CD14-positive monocyte (primary cell): ENCODE measurements at regions not wholly inside any gene's neighbourhood (a gene's known extent, or its start where the extent isn't known, plus 50 kb on each side); places are given as distances from the start of the nearest gene placed in this dataset.
A peak's percentile ranks its signal among the peaks of the same experiment; 100 is the strongest.

Experiments used
- DNase-seq, 3 donors: peaks; one replicate each; pipeline ENCODE4 v3.0.0-alpha.2; 2011 to 2022
- H2AFZ ChIP-seq: 2 replicates; pipeline ENCODE4 v1.6.0; 2012; ENCODE audit warnings: mild to moderate bottlenecking, low read depth, low read length, inconsistent platforms; ENCODE audit not compliant: insufficient read depth, poor library complexity, severe bottlenecking
- H3K27ac ChIP-seq, 2 donors: 1 replicate in 1 of 2; 2 replicates in 1 of 2; pipeline ENCODE4 v1.5.1; 2012 to 2013; ENCODE audit warnings: low read length in 2 of 2, control low read depth in 1 of 2, inconsistent platforms in 1 of 2, low read depth in 1 of 2, mild to moderate bottlenecking in 1 of 2
- H3K27me3 ChIP-seq, 2 donors: one replicate each; pipeline versions ENCODE4 v1.6.0 to v1.6.1; 2011 to 2013; ENCODE audit warnings: low read length in 2 of 2; ENCODE audit not compliant: control insufficient read depth in 2 of 2, insufficient read depth in 2 of 2
- H3K36me3 ChIP-seq, 2 donors: replicated peaks in 1 of 2; 1 replicate in 1 of 2; 2 replicates in 1 of 2; pipeline versions ENCODE4 v1.5.1 to v1.6.1; 2012 to 2013; ENCODE audit warnings: low read length in 2 of 2, control low read depth in 1 of 2, inconsistent platforms in 1 of 2, mild to moderate bottlenecking in 1 of 2; ENCODE audit not compliant: insufficient read depth in 2 of 2, control insufficient read depth in 1 of 2
- H3K4me1 ChIP-seq, 2 donors: 1 replicate in 1 of 2; 2 replicates in 1 of 2; pipeline versions ENCODE4 v1.5.1 to v1.6.1; 2012 to 2013; ENCODE audit warnings: low read length in 2 of 2, control low read depth in 1 of 2, inconsistent platforms in 1 of 2, mild to moderate bottlenecking in 1 of 2, moderate library complexity in 1 of 2; ENCODE audit not compliant: insufficient read depth in 2 of 2, control insufficient read depth in 1 of 2
- H3K4me2 ChIP-seq: replicated peaks from 2 replicates; pipeline ENCODE3; 2012; ENCODE audit warnings: low read length, moderate library complexity, mild to moderate bottlenecking; ENCODE audit not compliant: poor library complexity, severe bottlenecking; ENCODE audit errors: extremely low read depth
- H3K4me3 ChIP-seq, 3 experiments: fragments of 200-600 bp in 1 of 3; sonication (generic) in 1 of 3; replicated peaks in 1 of 3; 1 replicate in 2 of 3; 2 replicates in 1 of 3; pipeline ENCODE4 v1.5.1; 2011 to 2013; ENCODE audit warnings: low read length in 3 of 3, mild to moderate bottlenecking in 3 of 3, control low read depth in 2 of 3, low read depth in 2 of 3, inconsistent platforms in 1 of 3, moderate library complexity in 1 of 3
- H3K79me2 ChIP-seq: 2 replicates; pipeline ENCODE4 v1.6.0; 2012; ENCODE audit warnings: mild to moderate bottlenecking, control low read depth, inconsistent platforms, low read length, moderate library complexity; ENCODE audit not compliant: insufficient read depth
- H3K9ac ChIP-seq: 2 replicates; pipeline ENCODE4 v1.6.0; 2017; ENCODE audit warnings: low read length, mild to moderate bottlenecking; ENCODE audit not compliant: insufficient read depth, poor library complexity, severe bottlenecking
- H3K9me3 ChIP-seq, 2 donors: replicated peaks in 1 of 2; 1 replicate in 1 of 2; 2 replicates in 1 of 2; pipeline versions ENCODE4 v1.5.1 to v1.6.1; 2012 to 2013; ENCODE audit warnings: low read length in 2 of 2, control low read depth in 1 of 2; ENCODE audit not compliant: control insufficient read depth in 1 of 2, insufficient read depth in 1 of 2
- H4K20me1 ChIP-seq: 2 replicates; pipeline ENCODE4 v1.6.0; 2012; ENCODE audit warnings: mild to moderate bottlenecking, low read length, control low read depth, moderate library complexity; ENCODE audit not compliant: insufficient read depth
- H3K27ac Mint-ChIP-seq, 7 donors: one replicate each; pipeline ENCODE4 v1.8.0; 2020; ENCODE audit warnings: mild to moderate bottlenecking in 7 of 7, mixed read lengths in 7 of 7, moderate library complexity in 6 of 7, inconsistent platforms in 2 of 7
- H3K27me3 Mint-ChIP-seq, 3 donors: one replicate each; pipeline ENCODE4 v1.8.0; 2021 to 2022; ENCODE audit warnings: low read depth in 3 of 3, mild to moderate bottlenecking in 3 of 3, mixed read lengths in 3 of 3, moderate library complexity in 3 of 3, inconsistent platforms in 1 of 3
- H3K36me3 Mint-ChIP-seq, 2 donors: one replicate each; pipeline ENCODE4 v1.8.0; 2020; ENCODE audit warnings: mixed read lengths in 2 of 2, inconsistent platforms in 1 of 2, mild to moderate bottlenecking in 1 of 2
- H3K4me1 Mint-ChIP-seq: one replicate; pipeline ENCODE4 v1.8.0; 2020; ENCODE audit warnings: mild to moderate bottlenecking, mixed read lengths
- H3K4me3 Mint-ChIP-seq, 2 donors: one replicate each; pipeline ENCODE4 v1.8.0; 2020; ENCODE audit warnings: mild to moderate bottlenecking in 2 of 2, mixed read lengths in 2 of 2, moderate library complexity in 1 of 2
- H3K9me3 Mint-ChIP-seq, 7 donors: one replicate each; pipeline ENCODE4 v1.8.0; 2020 to 2022; ENCODE audit warnings: mixed read lengths in 7 of 7, mild to moderate bottlenecking in 6 of 7, moderate library complexity in 6 of 7, inconsistent platforms in 2 of 7
- CTCF ChIP-seq: fragments of 200-600 bp; IDR thresholded peaks from one replicate; pipeline ENCODE4 v1.8.0; 2022; ENCODE audit warnings: antibody characterized with exemption, mild to moderate bottlenecking
- WGBS: methylation state at CpG from one replicate; pipeline ENCODE4 v1.1.5; 2013; ENCODE audit warnings: missing lambda C conversion rate; ENCODE audit not compliant: insufficient coverage; 5-methylcytosine and 5-hydroxymethylcytosine counted together
- intact Hi-C, 2 donors: fragments of 100-400 bp; cut with micrococcal nuclease; formaldehyde crosslinking; loops; one replicate each; pipeline versions ENCODE4 v1.15.0 to v1.15.1; 2023

- Mint-ChIP-seq H3K27ac (peak overlapping the region in 5 of 7 donors; percentile 11 to 86 (median 65)), H3K4me1 (peaks cover 30% of the 10 kb centered on the region), H3K4me3 (peak overlapping the region; percentile 67 to 86), H3K9me3 (peaks cover 4 to 6% (median 5%) of the 10 kb centered on the region in 7 donors), H3K27me3 (peaks cover 0 to 3% (median 2%) of the 10 kb centered on the region in 3 donors), H3K36me3 (peaks cover 19 to 32% of the 10 kb centered on the region in 2 donors)
- Histone ChIP-seq H3K27ac (no peak overlapping the region), H3K79me2 (peaks cover 27% of the 10 kb centered on the region), H3K36me3 (peaks cover 2 to 35% of the 10 kb centered on the region in 2 donors), H3K9ac (no peak overlapping the region), H3K4me1 (peaks cover 13 to 14% of the 10 kb centered on the region in 2 donors), H3K4me2 (no peak overlapping the region), H2AFZ (no peak overlapping the region), H3K27me3 (no peaks in the 10 kb centered on the region), H4K20me1 (peaks cover 8% of the 10 kb centered on the region), H3K9me3 (no peaks in the 10 kb centered on the region), H3K4me3 (no peak overlapping the region)
- TF ChIP-seq CTCF: no peak
- WGBS: 44% methylated on average over 5 of the region's 7 CpGs
- DNase-seq: no peak
- intact Hi-C loops: no loop called here
Observed at GRCh38 chr9:36457836-36458429, 57.9 kb upstream of the RNF38 start.

- no peak for TF ChIP-seq CTCF
- Histone ChIP-seq H3K4me3 (no peak overlapping the region), H3K27ac (no peak overlapping the region), H2AFZ (no peak overlapping the region), H3K27me3 (no peaks in the 10 kb centered on the region), H3K9ac (no peak overlapping the region), H3K36me3 (peaks cover 0 to 29% of the 10 kb centered on the region in 2 donors), H3K79me2 (peaks cover 26% of the 10 kb centered on the region), H3K4me2 (no peak overlapping the region), H3K9me3 (no peaks in the 10 kb centered on the region), H4K20me1 (peaks cover 20% of the 10 kb centered on the region), H3K4me1 (peaks cover 13 to 14% of the 10 kb centered on the region in 2 donors)
- no CpG with 5 or more reads among the region's 1 CpG for WGBS
- Mint-ChIP-seq H3K4me1 (peaks cover 27% of the 10 kb centered on the region), H3K27ac (peak overlapping the region in 1 of 7 donors; percentile 68), H3K36me3 (peaks cover 12 to 23% of the 10 kb centered on the region in 2 donors), H3K4me3 (no peak overlapping the region), H3K9me3 (peaks cover 4 to 6% (median 5%) of the 10 kb centered on the region in 7 donors), H3K27me3 (peaks cover 0 to 3% (median 2%) of the 10 kb centered on the region in 3 donors)
- no peak for DNase-seq
- intact Hi-C loops: no loop called here
Observed at GRCh38 chr9:36456480-36457065, 56.5 kb upstream of the RNF38 start.
